ENCODE measurements at regions not wholly inside any gene's neighbourhood (a gene's known extent, or its start where the extent isn't known, plus 50 kb on each side); places are given as distances from the start of the nearest gene placed in this dataset.

- TF ChIP-seq POLR2A (IDR thresholded peaks at IDR 0.05) (no peak), CTCF (IDR thresholded peaks at IDR 0.05) (no peak)
Measured at GRCh38 chr9:135320331-135320730, 159.3 kb upstream of the PPP1R26 start.
